Fibroblast of lung (primary cell): ENCODE measurements at regions not wholly inside any gene's neighbourhood (a gene's known extent, or its start where the extent isn't known, plus 50 kb on each side); places are given as distances from the start of the nearest gene placed in this dataset.

Source experiments
- DNase-seq, 2 donors: peaks; one replicate each; pipeline versions ENCODE4 v3.0.0 to v3.0.0-alpha.2; 2010; ENCODE audit warnings: low read depth in 2 of 2
- H2AFZ ChIP-seq: 2 replicates; pipeline ENCODE4 v1.5.1; 2012; ENCODE audit warnings: low read length, control low read depth, inconsistent platforms
- H3K27ac ChIP-seq: 2 replicates; pipeline ENCODE4 v1.5.1; 2011; ENCODE audit warnings: low read length, control low read depth; ENCODE audit not compliant: insufficient read depth
- H3K27me3 ChIP-seq: 2 replicates; pipeline ENCODE4 v1.5.1; 2011; ENCODE audit warnings: mild to moderate bottlenecking, low read length; ENCODE audit not compliant: control insufficient read depth, insufficient read depth
- H3K36me3 ChIP-seq: 2 replicates; pipeline ENCODE4 v1.5.1; 2011; ENCODE audit warnings: low read length; ENCODE audit not compliant: control insufficient read depth, insufficient read depth
- H3K4me1 ChIP-seq: 2 replicates; pipeline ENCODE4 v1.5.1; 2011; ENCODE audit warnings: low read length; ENCODE audit not compliant: control insufficient read depth, insufficient read depth; ENCODE audit errors: extremely low read depth
- H3K4me2 ChIP-seq: 2 replicates; pipeline ENCODE4 v1.5.1; 2011; ENCODE audit warnings: low read length, control low read depth; ENCODE audit not compliant: insufficient read depth; ENCODE audit errors: extremely low read depth
- H3K4me3 ChIP-seq, 4 experiments: fragments of 200-600 bp in 1 of 4; sonication (generic) in 1 of 4; replicated peaks in 1 of 4; 2 replicates each; pipeline ENCODE4 v1.5.1; 2011 to 2016; ENCODE audit warnings: low read length in 4 of 4, low read depth in 3 of 4, mild to moderate bottlenecking in 3 of 4, control low read depth in 2 of 4, inconsistent platforms in 1 of 4, mixed read lengths in 1 of 4; ENCODE audit not compliant: insufficient read depth in 1 of 4; ENCODE audit errors: control extremely low read depth in 1 of 4
- H3K79me2 ChIP-seq: 2 replicates; pipeline ENCODE4 v1.5.1; 2012; ENCODE audit warnings: mild to moderate bottlenecking, low read length, inconsistent platforms; ENCODE audit not compliant: control insufficient read depth, insufficient read depth
- H3K9ac ChIP-seq: 2 replicates; pipeline ENCODE4 v1.5.1; 2011; ENCODE audit warnings: mild to moderate bottlenecking, low read length, control low read depth; ENCODE audit not compliant: insufficient read depth
- H3K9me3 ChIP-seq: 2 replicates; pipeline ENCODE4 v1.5.1; 2012; ENCODE audit warnings: low read depth, low read length; ENCODE audit not compliant: control insufficient read depth, insufficient read depth
- H4K20me1 ChIP-seq: 2 replicates; pipeline ENCODE4 v1.5.1; 2011; ENCODE audit warnings: low read length; ENCODE audit not compliant: control insufficient read depth, insufficient read depth; ENCODE audit errors: extremely low read depth
- CTCF ChIP-seq, 2 donors: IDR thresholded peaks in 1 of 2; conservative IDR thresholded peaks in 1 of 2; 1 replicate in 1 of 2; 2 replicates in 1 of 2; pipeline ENCODE4 v1.5.1; 2011 to 2012; ENCODE audit warnings: low read length in 2 of 2, control low read depth in 1 of 2, inconsistent platforms in 1 of 2, low read depth in 1 of 2, mild to moderate bottlenecking in 1 of 2
- EZH2 ChIP-seq: IDR thresholded peaks from 2 replicates; pipeline ENCODE4 v1.5.1; 2012; ENCODE audit warnings: low read length, control low read depth, mild to moderate bottlenecking; ENCODE audit errors: missing control alignments

GRCh38 chr1:29892247-29892646 lies 655.9 kb downstream of the PTPRU start:
- Histone ChIP-seq H3K4me3 (no peak overlapping the region), H2AFZ (no peak overlapping the region), H3K36me3 (no peaks in the 10 kb centered on the region), H3K4me2 (no peak overlapping the region), H3K4me1 (no peaks in the 10 kb centered on the region), H3K27me3 (no peaks in the 10 kb centered on the region), H4K20me1 (no peaks in the 10 kb centered on the region), H3K9me3 (no peaks in the 10 kb centered on the region), H3K27ac (no peak overlapping the region), H3K9ac (no peak overlapping the region), H3K79me2 (no peaks in the 10 kb centered on the region)
- DNase-seq = no peak
- TF ChIP-seq CTCF (conservative IDR thresholded peaks at IDR 0.05 in 1 of 2, IDR thresholded peaks at IDR 0.05 in 1 of 2; ENCODE audit: low read depth in 1 of 2, low read length in 2 of 2) = no peak

- TF ChIP-seq CTCF (conservative IDR thresholded peaks at IDR 0.05 in 1 of 2, IDR thresholded peaks at IDR 0.05 in 1 of 2; ENCODE audit: low read depth in 1 of 2, low read length in 2 of 2) (no peak), EZH2 (no peak)
- Histone ChIP-seq H3K4me3 (no peak overlapping the region), H3K36me3 (no peaks in the 10 kb centered on the region), H3K9ac (no peak overlapping the region), H4K20me1 (no peaks in the 10 kb centered on the region), H3K27ac (no peak overlapping the region), H3K27me3 (no peaks in the 10 kb centered on the region), H3K4me2 (no peak overlapping the region), H3K79me2 (no peaks in the 10 kb centered on the region), H3K9me3 (no peaks in the 10 kb centered on the region), H2AFZ (no peak overlapping the region), H3K4me1 (no peaks in the 10 kb centered on the region)
- DNase-seq = no peak
These were observed 654.1 kb downstream of the PTPRU start for GRCh38 chr1:29890201-29890959.

DNA sequence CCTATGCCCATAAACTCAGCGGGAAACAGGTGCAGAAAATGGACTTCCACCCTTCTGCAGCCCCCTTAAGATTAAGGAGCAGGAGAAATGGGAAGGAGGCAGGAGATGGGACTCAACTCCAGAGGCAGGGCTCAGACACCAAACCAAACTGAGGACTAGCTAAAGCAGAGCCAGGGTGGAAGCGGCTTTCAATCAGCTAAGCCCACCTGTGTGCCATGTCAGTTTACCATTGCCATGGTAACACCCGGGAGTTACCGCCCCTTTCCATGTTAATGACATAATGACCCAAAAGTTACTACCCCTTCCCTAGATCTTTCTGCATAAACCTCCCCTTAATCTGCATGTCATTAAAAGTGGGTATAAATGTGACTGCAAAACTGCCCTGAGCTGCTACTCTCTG lies 653.5 kb downstream of the PTPRU start:
- no peaks in the 10 kb centered on the region for H3K4me1 ChIP-seq
- no peaks in the 10 kb centered on the region for H3K9me3 ChIP-seq
- H3K9ac ChIP-seq = no peak overlapping the region
- no peak overlapping the region for H2AFZ ChIP-seq
- H3K4me3 ChIP-seq = no peak overlapping the region
- TF ChIP-seq EZH2 (no peak), CTCF (conservative IDR thresholded peaks at IDR 0.05 in 1 of 2, IDR thresholded peaks at IDR 0.05 in 1 of 2; ENCODE audit: low read depth in 1 of 2, low read length in 2 of 2) (no peak)
- H3K27me3 ChIP-seq = no peaks in the 10 kb centered on the region
- no peak overlapping the region for H3K4me2 ChIP-seq
- H4K20me1 ChIP-seq = no peaks in the 10 kb centered on the region
- H3K27ac ChIP-seq = no peak overlapping the region
- no peak for DNase-seq
- H3K36me3 ChIP-seq = no peaks in the 10 kb centered on the region
- H3K79me2 ChIP-seq = no peaks in the 10 kb centered on the region
